HG03460 (cell line): ENCODE measurements at regions not wholly inside any gene's neighbourhood (a gene's known extent, or its start where the extent isn't known, plus 50 kb on each side); places are given as distances from the start of the nearest gene placed in this dataset.

ENCODE experiments used
- ATAC-seq: cut with Tn5 transposase; IDR thresholded peaks from one replicate; pipeline ENCODE4 v1.9.1; 2021; ENCODE audit not compliant: unreplicated experiment

- ATAC-seq, result no peak
Measured at GRCh38 chr2:241924069-241924908, 54.8 kb downstream of the RTP5 start.

GRCh38 chr2:241924909-241925250, 55.4 kb downstream of the RTP5 start:
- ATAC-seq, result no peak

- no peak for ATAC-seq
Measured at GRCh38 chr2:241925277-241925676, 55.7 kb downstream of the RTP5 start.

GRCh38 chr2:241925821-241926441, 56.4 kb downstream of the RTP5 start:
- ATAC-seq, result no peak

- no peak for ATAC-seq
Measured at GRCh38 chr2:241926541-241927311, 57.2 kb downstream of the RTP5 start.

- ATAC-seq, result no peak
Measured at GRCh38 chr2:241929551-241930490, 60.3 kb downstream of the RTP5 start.

GRCh38 chr2:241931084-241931975, 61.8 kb downstream of the RTP5 start:
- no peak for ATAC-seq

GRCh38 chr2:241931976-241932898, 62.7 kb downstream of the RTP5 start:
- ATAC-seq, result no peak

GRCh38 chr2:241932899-241933178, 63.3 kb downstream of the RTP5 start:
- ATAC-seq, result no peak

- ATAC-seq, result no peak
Measured at GRCh38 chr2:241933179-241933911, 63.8 kb downstream of the RTP5 start.

- ATAC-seq, result no peak
Measured at GRCh38 chr2:241935314-241935713, 65.8 kb downstream of the RTP5 start.

GRCh38 chr2:241935774-241936173, 66.2 kb downstream of the RTP5 start:
- no peak for ATAC-seq

- no peak for ATAC-seq
Measured at GRCh38 chr2:241936457-241937133, 67.1 kb downstream of the RTP5 start.

GRCh38 chr2:241937297-241937696, 67.8 kb downstream of the RTP5 start:
- ATAC-seq, result no peak

- ATAC-seq, result no peak
Measured at GRCh38 chr2:241939541-241939940, 70.0 kb downstream of the RTP5 start.

GRCh38 chr2:241940329-241940728, 70.8 kb downstream of the RTP5 start:
- no peak for ATAC-seq

- no peak for ATAC-seq
Measured at GRCh38 chr2:241941691-241942301, 72.3 kb downstream of the RTP5 start.
